GM23248 (cell line): ENCODE measurements at regions not wholly inside any gene's neighbourhood (a gene's known extent, or its start where the extent isn't known, plus 50 kb on each side); places are given as distances from the start of the nearest gene placed in this dataset.

Experiments used
- EZH2 ChIP-seq: fragments of 200-600 bp; sonication (generic); IDR thresholded peaks from 2 replicates; pipeline ENCODE4 v1.6.1; 2018; ENCODE audit warnings: antibody characterized with exemption, mild to moderate bottlenecking; ENCODE audit not compliant: insufficient read depth, poor library complexity, severe bottlenecking
- EZH2phosphoT487 ChIP-seq: fragments of 200-600 bp; sonication (generic); IDR thresholded peaks from 2 replicates; pipeline ENCODE4 v1.6.1; 2018; ENCODE audit warnings: antibody characterized with exemption, moderate library complexity, mild to moderate bottlenecking, low read depth; ENCODE audit not compliant: insufficient read depth

DNA sequence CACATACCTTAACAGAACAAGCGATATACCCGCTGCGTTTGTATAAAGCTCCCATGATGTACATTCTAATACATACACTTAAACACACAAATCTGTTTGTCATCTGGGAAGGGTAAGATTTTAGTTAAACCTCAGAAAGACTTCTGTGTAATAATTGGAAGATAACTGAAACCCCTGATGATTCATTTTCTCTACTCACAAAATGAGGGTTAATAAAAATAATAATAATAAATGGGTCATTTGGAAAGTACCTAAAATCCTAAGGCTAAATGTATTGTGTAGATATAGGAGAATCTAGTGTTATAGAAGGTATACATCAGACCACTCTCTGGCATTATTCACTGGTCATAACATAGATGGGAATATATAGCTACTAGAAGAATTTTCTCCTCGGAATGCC, 64.7 kb upstream of the SOX9 start:
- TF ChIP-seq EZH2 (no peak), EZH2phosphoT487 (no peak)
